Uterus (tissue), 2 donors: ENCODE measurements at regions not wholly inside any gene's neighbourhood (a gene's known extent, or its start where the extent isn't known, plus 50 kb on each side); places are given as distances from the start of the nearest gene placed in this dataset.

Experiments used
- CTCF ChIP-seq, 4 experiments: fragments of 200-600 bp in 2 of 4; fragments of 450-650 bp in 2 of 4; sonication (generic) in 2 of 4; IDR thresholded peaks; one replicate each; pipeline ENCODE4 v1.5.1; 2016 to 2019; ENCODE audit warnings: antibody characterized with exemption in 4 of 4, mild to moderate bottlenecking in 2 of 4, moderate library complexity in 1 of 4
- POLR2A ChIP-seq, 2 donors: fragments of 450-650 bp; IDR thresholded peaks; one replicate each; pipeline ENCODE4 v1.6.1; 2016; ENCODE audit warnings: antibody characterized with exemption in 2 of 2, mild to moderate bottlenecking in 1 of 2, moderate library complexity in 1 of 2

DNA sequence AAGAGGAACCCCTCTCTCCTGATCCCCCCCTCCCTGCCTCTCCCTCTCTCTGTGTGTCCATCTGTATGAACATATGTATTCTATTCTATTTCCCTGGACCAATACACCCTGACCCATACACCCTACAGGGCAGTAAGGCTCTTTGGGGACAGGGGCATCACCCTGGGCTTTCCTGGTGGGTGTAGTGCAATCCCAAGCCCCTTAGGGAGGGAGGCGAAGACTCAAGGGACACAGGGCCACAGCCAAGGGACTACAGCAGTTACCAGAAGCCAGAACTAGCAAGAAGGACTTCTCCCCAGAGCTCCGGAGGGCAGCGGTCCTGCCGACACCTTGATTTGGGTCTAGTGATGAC lies 214.2 kb upstream of the RAB6C start:
- TF ChIP-seq POLR2A (IDR thresholded peaks at IDR 0.05) (no peak), CTCF (IDR thresholded peaks at IDR 0.05) (no peak)
